Upper lobe of right lung (tissue), 1 donor: ENCODE measurements at regions not wholly inside any gene's neighbourhood (a gene's known extent, or its start where the extent isn't known, plus 50 kb on each side); places are given as distances from the start of the nearest gene placed in this dataset.

Source experiments
- ATAC-seq: fragments of 200-7000 bp; cut with Tn5 transposase; one replicate; pipeline ENCODE4 v1.9.1; 2020; ENCODE audit warnings: mild to moderate bottlenecking, moderate library complexity
- DNase-seq: peaks from one replicate; pipeline ENCODE4 v3.0.0-alpha.2; 2020
- H3K27ac ChIP-seq: fragments of 200-600 bp; one replicate; pipeline ENCODE4 v1.8.0; 2022
- H3K27me3 ChIP-seq: fragments of 200-600 bp; one replicate; pipeline ENCODE4 v1.8.0; 2022; ENCODE audit warnings: mild to moderate bottlenecking
- H3K36me3 ChIP-seq: fragments of 200-600 bp; one replicate; pipeline ENCODE4 v1.8.0; 2022
- H3K4me1 ChIP-seq: fragments of 200-600 bp; one replicate; pipeline ENCODE4 v1.8.0; 2022
- H3K4me3 ChIP-seq: fragments of 200-600 bp; one replicate; pipeline ENCODE4 v1.8.0; 2022; ENCODE audit warnings: mild to moderate bottlenecking
- H3K9me3 ChIP-seq: fragments of 200-600 bp; one replicate; pipeline ENCODE4 v1.8.0; 2022
- intact Hi-C: fragments of 100-400 bp; cut with DNase I; formaldehyde crosslinking; loops from one replicate; pipeline ENCODE4 v1.11.0; 2022
- TF ChIP-seq, protein P1 (sequence below): fragments of 200-600 bp; IDR thresholded peaks from one replicate; pipeline ENCODE4 v1.8.0; 2022; ENCODE audit warnings: antibody characterized with exemption
- donor health status: DM: no; HTN: yes; CAD: no; lungs with severe emphysema.

DNA sequence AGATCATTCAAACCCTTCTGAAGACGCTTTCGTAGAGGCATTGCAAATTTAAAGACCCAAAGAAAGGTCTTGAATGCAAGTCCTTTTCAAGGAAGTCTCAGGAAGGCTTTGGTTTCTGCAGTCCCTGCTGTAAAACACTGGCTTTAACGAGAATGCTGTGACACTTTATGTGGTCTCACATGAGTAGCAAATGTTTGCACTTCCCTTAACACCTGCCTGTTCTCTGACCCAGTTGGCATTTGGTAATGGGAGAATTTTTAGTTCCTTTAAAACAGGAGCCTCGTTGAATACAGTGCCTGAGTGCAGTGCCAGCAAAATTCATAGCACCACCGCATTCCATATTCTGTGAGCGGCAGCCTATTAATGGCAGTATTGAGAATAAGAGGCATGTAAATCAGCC, 330.5 kb upstream of the PRKX start:
- no peak for DNase-seq
- no peak for ATAC-seq
- TF ChIP-seq, protein P1, sequence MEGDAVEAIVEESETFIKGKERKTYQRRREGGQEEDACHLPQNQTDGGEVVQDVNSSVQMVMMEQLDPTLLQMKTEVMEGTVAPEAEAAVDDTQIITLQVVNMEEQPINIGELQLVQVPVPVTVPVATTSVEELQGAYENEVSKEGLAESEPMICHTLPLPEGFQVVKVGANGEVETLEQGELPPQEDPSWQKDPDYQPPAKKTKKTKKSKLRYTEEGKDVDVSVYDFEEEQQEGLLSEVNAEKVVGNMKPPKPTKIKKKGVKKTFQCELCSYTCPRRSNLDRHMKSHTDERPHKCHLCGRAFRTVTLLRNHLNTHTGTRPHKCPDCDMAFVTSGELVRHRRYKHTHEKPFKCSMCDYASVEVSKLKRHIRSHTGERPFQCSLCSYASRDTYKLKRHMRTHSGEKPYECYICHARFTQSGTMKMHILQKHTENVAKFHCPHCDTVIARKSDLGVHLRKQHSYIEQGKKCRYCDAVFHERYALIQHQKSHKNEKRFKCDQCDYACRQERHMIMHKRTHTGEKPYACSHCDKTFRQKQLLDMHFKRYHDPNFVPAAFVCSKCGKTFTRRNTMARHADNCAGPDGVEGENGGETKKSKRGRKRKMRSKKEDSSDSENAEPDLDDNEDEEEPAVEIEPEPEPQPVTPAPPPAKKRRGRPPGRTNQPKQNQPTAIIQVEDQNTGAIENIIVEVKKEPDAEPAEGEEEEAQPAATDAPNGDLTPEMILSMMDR, result no peak

GRCh38 chrX:4035874-4036273, 322.4 kb upstream of the PRKX start:
- H3K36me3 ChIP-seq, result no peaks in the 10 kb centered on the region
- H3K27me3 ChIP-seq, result no peaks in the 10 kb centered on the region
- H3K4me1 ChIP-seq, result no peaks in the 10 kb centered on the region
- intact Hi-C loops, result no loop called here
- no peak overlapping the region for H3K4me3 ChIP-seq
- no peaks in the 10 kb centered on the region for H3K9me3 ChIP-seq
- ATAC-seq (no peak), DNase-seq (no peak)
- TF ChIP-seq, protein P1, result no peak
- no peak overlapping the region for H3K27ac ChIP-seq

More for the DNA sequence above, 330.5 kb upstream of the PRKX start:
- Histone ChIP-seq H3K27me3 (no peaks in the 10 kb centered on the region), H3K4me3 (no peak overlapping the region), H3K27ac (no peak overlapping the region), H3K36me3 (no peaks in the 10 kb centered on the region), H3K4me1 (no peaks in the 10 kb centered on the region), H3K9me3 (no peaks in the 10 kb centered on the region)
- intact Hi-C loops, result no loop called here

DNA sequence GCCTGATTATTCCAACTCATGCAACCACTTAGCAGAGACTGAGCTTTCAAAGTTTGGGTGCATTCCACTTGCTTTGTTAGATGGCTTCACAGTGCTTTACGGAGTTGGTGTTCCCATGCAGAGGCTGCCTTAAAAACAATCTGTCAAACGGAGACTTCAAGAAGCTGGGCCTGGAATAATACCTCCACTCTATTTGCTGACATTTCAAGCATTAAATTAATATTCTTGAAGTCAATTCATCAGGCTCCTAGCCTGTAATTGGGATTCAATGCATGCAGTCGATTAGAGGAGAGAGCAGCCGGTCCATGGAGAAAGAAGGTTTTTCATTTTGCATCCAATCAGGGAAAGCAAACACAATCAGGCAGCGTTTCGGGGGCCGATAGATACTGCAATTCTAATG, 314.7 kb upstream of the PRKX start:
- Histone ChIP-seq H3K27me3 (no peaks in the 10 kb centered on the region), H3K36me3 (no peaks in the 10 kb centered on the region), H3K4me1 (no peaks in the 10 kb centered on the region), H3K4me3 (no peak overlapping the region), H3K9me3 (no peaks in the 10 kb centered on the region), H3K27ac (no peak overlapping the region)
- ATAC-seq (no peak), DNase-seq (no peak)
- TF ChIP-seq, protein P1, result no peak
- intact Hi-C loops, result no loop called here

- H3K9me3 ChIP-seq, result no peaks in the 10 kb centered on the region
- intact Hi-C loops, result no loop called here
- ATAC-seq (no peak), DNase-seq (no peak)
- TF ChIP-seq, protein P1, result no peak
- H3K36me3 ChIP-seq, result no peaks in the 10 kb centered on the region
- no peak overlapping the region for H3K27ac ChIP-seq
- no peaks in the 10 kb centered on the region for H3K4me1 ChIP-seq
- H3K27me3 ChIP-seq, result no peaks in the 10 kb centered on the region
- no peak overlapping the region for H3K4me3 ChIP-seq
Measured at GRCh38 chrX:4005281-4005680, 291.8 kb upstream of the PRKX start.

DNA sequence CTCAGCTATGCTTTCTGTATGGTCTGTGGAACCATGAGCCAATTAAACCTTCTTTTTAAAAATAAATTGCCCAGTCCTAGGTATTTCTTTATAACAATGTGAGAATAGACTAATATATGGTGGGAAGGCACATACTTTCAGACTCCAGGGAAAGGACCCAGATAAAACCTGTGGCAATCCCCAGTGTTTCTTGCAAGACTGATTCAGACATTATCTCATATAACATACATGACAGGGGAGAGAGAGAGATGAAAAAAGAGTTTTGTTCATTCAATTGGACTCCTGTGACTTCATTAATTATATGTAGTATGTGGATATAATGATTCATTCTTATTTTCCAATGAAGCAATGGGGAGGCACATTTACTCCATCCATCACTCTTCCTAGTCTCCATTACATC, 291.4 kb upstream of the PRKX start:
- no peak for DNase-seq
- TF ChIP-seq, protein P1, result no peak
- no peaks in the 10 kb centered on the region for H3K9me3 ChIP-seq
- H3K4me1 ChIP-seq, result no peaks in the 10 kb centered on the region
- intact Hi-C loops, result no loop called here
- no peak for ATAC-seq
- H3K27me3 ChIP-seq, result no peaks in the 10 kb centered on the region
- no peak overlapping the region for H3K27ac ChIP-seq
- H3K4me3 ChIP-seq, result no peak overlapping the region
- no peaks in the 10 kb centered on the region for H3K36me3 ChIP-seq

GRCh38 chrX:3994315-3994714, 280.9 kb upstream of the PRKX start:
- TF ChIP-seq, protein P1, result no peak
- ATAC-seq (no peak), DNase-seq (no peak)
- Histone ChIP-seq H3K4me3 (no peak overlapping the region), H3K27me3 (no peaks in the 10 kb centered on the region), H3K27ac (no peak overlapping the region), H3K36me3 (no peaks in the 10 kb centered on the region), H3K9me3 (no peaks in the 10 kb centered on the region), H3K4me1 (no peaks in the 10 kb centered on the region)
- intact Hi-C loops, result no loop called here
